Suprapubic skin (tissue), 4 donors: ENCODE measurements at regions not wholly inside any gene's neighbourhood (a gene's known extent, or its start where the extent isn't known, plus 50 kb on each side); places are given as distances from the start of the nearest gene placed in this dataset.

Source experiments
- DNase-seq, 2 donors: peaks; one replicate each; pipeline ENCODE4 v3.0.0-alpha.2; 2019; ENCODE audit warnings: low spot score in 2 of 2
- H3K27ac ChIP-seq: fragments of 200-600 bp; sonication (generic); one replicate; pipeline ENCODE4 v1.5.1; 2019
- H3K27me3 ChIP-seq: fragments of 200-600 bp; sonication (generic); one replicate; pipeline ENCODE4 v1.5.1; 2019
- H3K36me3 ChIP-seq: fragments of 200-600 bp; sonication (generic); one replicate; pipeline ENCODE4 v1.5.1; 2019
- H3K4me1 ChIP-seq: fragments of 200-600 bp; sonication (generic); one replicate; pipeline ENCODE4 v1.5.1; 2019
- H3K4me3 ChIP-seq: fragments of 200-600 bp; sonication (generic); one replicate; pipeline ENCODE4 v1.5.1; 2019; ENCODE audit warnings: mild to moderate bottlenecking
- H3K9me3 ChIP-seq: fragments of 200-600 bp; sonication (generic); one replicate; pipeline ENCODE4 v1.5.1; 2019
- EP300 ChIP-seq: sonication (generic); formaldehyde crosslinking; IDR thresholded peaks from one replicate; pipeline ENCODE4 v1.6.1; 2017; ENCODE audit warnings: antibody characterized with exemption
- POLR2A ChIP-seq, 2 donors: fragments of 450-650 bp; IDR thresholded peaks; one replicate each; pipeline ENCODE4 v1.6.1; 2017; ENCODE audit warnings: antibody characterized with exemption in 2 of 2, mild to moderate bottlenecking in 2 of 2, moderate library complexity in 2 of 2
- POLR2AphosphoS5 ChIP-seq, 3 donors: sonication (generic); formaldehyde crosslinking; IDR thresholded peaks; one replicate each; pipeline ENCODE4 v1.6.1; 2017; ENCODE audit warnings: antibody characterized with exemption in 3 of 3
- WGBS: methylation state at CpG from one replicate; pipeline ENCODE4 v1.1.5; 2018; 5-methylcytosine and 5-hydroxymethylcytosine counted together
- TF ChIP-seq, protein P1 (sequence below), 2 donors: fragments of 200-600 bp in 1 of 2; fragments of 450-650 bp in 1 of 2; sonication (generic) in 1 of 2; IDR thresholded peaks; one replicate each; pipeline ENCODE4 v1.5.1; 2016 to 2019; ENCODE audit warnings: antibody characterized with exemption in 2 of 2, mild to moderate bottlenecking in 1 of 2, moderate library complexity in 1 of 2

DNA sequence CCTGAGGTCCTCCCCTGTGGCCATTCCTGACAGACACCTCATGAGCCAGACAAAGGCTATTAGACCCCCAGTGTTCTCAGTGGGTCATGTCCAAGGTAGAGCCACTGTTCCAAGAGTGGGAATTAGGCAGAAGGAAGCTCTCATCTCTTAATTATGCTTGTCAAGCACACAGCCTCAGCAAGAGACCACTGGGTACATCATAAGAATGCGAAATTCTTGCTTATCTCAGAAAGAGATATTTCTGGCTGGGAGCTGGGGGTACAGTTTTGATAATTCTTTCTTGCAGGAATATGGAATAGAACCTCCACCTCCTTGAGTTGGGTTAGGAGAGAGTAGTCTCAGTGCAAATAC lies 1280.0 kb upstream of the CNTN5 start:
- no peak for TF ChIP-seq EP300
- TF ChIP-seq POLR2AphosphoS5 (IDR thresholded peaks at IDR 0.05), result no peak
- TF ChIP-seq, protein P1, sequence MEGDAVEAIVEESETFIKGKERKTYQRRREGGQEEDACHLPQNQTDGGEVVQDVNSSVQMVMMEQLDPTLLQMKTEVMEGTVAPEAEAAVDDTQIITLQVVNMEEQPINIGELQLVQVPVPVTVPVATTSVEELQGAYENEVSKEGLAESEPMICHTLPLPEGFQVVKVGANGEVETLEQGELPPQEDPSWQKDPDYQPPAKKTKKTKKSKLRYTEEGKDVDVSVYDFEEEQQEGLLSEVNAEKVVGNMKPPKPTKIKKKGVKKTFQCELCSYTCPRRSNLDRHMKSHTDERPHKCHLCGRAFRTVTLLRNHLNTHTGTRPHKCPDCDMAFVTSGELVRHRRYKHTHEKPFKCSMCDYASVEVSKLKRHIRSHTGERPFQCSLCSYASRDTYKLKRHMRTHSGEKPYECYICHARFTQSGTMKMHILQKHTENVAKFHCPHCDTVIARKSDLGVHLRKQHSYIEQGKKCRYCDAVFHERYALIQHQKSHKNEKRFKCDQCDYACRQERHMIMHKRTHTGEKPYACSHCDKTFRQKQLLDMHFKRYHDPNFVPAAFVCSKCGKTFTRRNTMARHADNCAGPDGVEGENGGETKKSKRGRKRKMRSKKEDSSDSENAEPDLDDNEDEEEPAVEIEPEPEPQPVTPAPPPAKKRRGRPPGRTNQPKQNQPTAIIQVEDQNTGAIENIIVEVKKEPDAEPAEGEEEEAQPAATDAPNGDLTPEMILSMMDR (IDR thresholded peaks at IDR 0.05), result no peak
- TF ChIP-seq POLR2A (IDR thresholded peaks at IDR 0.05), result no peak
- Histone ChIP-seq H3K4me3 (no peak overlapping the region), H3K36me3 (no peaks in the 10 kb centered on the region), H3K4me1 (no peaks in the 10 kb centered on the region), H3K27me3 (no peaks in the 10 kb centered on the region), H3K9me3 (no peaks in the 10 kb centered on the region), H3K27ac (no peak overlapping the region)
- no peak for DNase-seq
- 77% methylated on average over 1 of the region's 1 CpG for whole genome bisulfite sequencing

DNA sequence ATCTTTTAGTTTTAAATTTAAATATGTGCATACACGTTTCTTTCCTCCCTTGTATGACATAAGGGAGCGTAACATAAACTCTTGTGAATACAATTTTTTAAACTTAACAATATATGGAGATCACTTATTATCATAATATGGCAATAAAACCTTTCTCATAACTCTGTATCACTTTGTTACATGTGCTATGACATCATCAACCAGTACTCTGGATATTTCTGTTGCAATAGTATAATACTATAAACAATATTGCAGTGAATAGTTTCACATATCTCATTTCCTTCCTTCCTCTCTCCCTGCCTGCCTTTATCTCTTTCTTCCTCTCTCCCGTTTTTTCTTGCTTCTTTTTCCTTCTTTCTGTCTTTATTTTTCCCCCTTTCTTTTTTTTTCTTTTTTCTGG lies 1278.0 kb upstream of the CNTN5 start:
- no peak for DNase-seq
- no peaks in the 10 kb centered on the region for H3K36me3 ChIP-seq
- no peaks in the 10 kb centered on the region for H3K9me3 ChIP-seq
- TF ChIP-seq EP300 (no peak), POLR2A (IDR thresholded peaks at IDR 0.05) (no peak)
- H3K27me3 ChIP-seq, result no peaks in the 10 kb centered on the region
- 60% methylated on average over 3 of the region's 3 CpGs for WGBS
- no peaks in the 10 kb centered on the region for H3K4me1 ChIP-seq
- no peak overlapping the region for H3K27ac ChIP-seq
- no peak overlapping the region for H3K4me3 ChIP-seq

DNA sequence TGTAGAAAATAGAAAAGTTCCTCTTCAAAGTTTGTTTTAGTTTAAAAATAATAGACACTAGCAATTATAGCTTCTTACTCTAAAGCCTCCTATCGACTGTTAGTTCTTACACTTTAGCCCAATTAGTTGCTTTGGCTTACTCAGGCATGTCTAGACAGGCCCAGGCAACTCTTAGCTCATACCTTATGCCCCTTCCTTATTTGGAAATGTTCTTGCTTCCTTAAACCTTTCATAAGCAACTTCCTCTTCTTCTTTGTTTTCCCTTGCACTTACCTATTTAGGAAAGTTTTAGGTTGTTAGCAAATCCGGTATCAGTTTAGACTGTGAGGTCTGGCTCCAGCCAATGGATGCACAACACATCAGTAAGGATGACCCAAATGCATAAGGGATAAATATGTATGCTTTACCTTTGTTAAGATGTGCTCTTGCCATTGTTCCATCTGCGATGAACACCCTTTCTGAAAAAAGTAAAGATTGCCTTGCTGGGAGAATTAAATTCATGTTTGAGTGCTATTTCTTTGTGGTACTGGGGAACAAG lies 1277.5 kb upstream of the CNTN5 start:
- WGBS, result 76% methylated on average over 3 of the region's 3 CpGs
- no peak overlapping the region for H3K27ac ChIP-seq

GRCh38 chr11:97745515-97746050 lies 1275.2 kb upstream of the CNTN5 start:
- Histone ChIP-seq H3K4me1 (no peaks in the 10 kb centered on the region), H3K4me3 (no peak overlapping the region), H3K9me3 (no peaks in the 10 kb centered on the region), H3K36me3 (no peaks in the 10 kb centered on the region), H3K27ac (no peak overlapping the region), H3K27me3 (no peaks in the 10 kb centered on the region)
- DNase-seq, result no peak
- 92% methylated on average over 12 of the region's 32 CpGs for WGBS
- TF ChIP-seq, protein P1 (IDR thresholded peaks at IDR 0.05), result no peak
- no peak for TF ChIP-seq POLR2AphosphoS5 (IDR thresholded peaks at IDR 0.05)
- no peak for TF ChIP-seq EP300
- no peak for TF ChIP-seq POLR2A (IDR thresholded peaks at IDR 0.05)

More for the DNA sequence above, 1277.5 kb upstream of the CNTN5 start:
- Histone ChIP-seq H3K36me3 (no peaks in the 10 kb centered on the region), H3K27me3 (no peaks in the 10 kb centered on the region), H3K4me3 (no peak overlapping the region), H3K4me1 (no peaks in the 10 kb centered on the region), H3K9me3 (no peaks in the 10 kb centered on the region)
- DNase-seq, result no peak
- TF ChIP-seq POLR2A (IDR thresholded peaks at IDR 0.05) (no peak), EP300 (no peak), POLR2AphosphoS5 (IDR thresholded peaks at IDR 0.05) (no peak)
- TF ChIP-seq, protein P1 (IDR thresholded peaks at IDR 0.05), result no peak

DNA sequence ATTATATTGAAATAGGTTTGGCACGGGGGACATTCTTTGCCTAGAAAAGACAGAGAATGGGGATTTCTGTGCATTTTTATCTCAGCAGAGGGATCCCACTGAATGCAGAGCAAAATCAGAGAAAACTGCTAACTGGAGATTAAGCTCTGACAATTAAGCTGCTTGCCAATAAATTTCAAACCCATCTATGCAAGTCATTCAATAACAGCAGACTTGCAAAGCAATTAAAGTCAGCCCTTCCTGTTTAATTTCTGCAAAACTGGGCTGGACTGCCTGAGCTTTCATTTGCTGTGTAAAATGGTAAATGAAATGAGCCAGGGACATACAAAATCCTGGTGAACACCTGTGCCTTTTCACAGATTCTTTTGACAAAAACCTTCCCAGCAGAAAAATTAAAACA lies 1273.9 kb upstream of the CNTN5 start:
- H3K4me3 ChIP-seq, result no peak overlapping the region
- H3K27me3 ChIP-seq, result no peaks in the 10 kb centered on the region
- no peaks in the 10 kb centered on the region for H3K36me3 ChIP-seq
- 47% methylated on average over 1 of the region's 1 CpG for WGBS
- H3K4me1 ChIP-seq, result no peaks in the 10 kb centered on the region
- H3K27ac ChIP-seq, result no peak overlapping the region
- no peaks in the 10 kb centered on the region for H3K9me3 ChIP-seq
- TF ChIP-seq, protein P1 (IDR thresholded peaks at IDR 0.05), result no peak
- no peak for TF ChIP-seq POLR2A (IDR thresholded peaks at IDR 0.05)
- TF ChIP-seq EP300, result no peak
- no peak for TF ChIP-seq POLR2AphosphoS5 (IDR thresholded peaks at IDR 0.05)
- no peak for DNase-seq

DNA sequence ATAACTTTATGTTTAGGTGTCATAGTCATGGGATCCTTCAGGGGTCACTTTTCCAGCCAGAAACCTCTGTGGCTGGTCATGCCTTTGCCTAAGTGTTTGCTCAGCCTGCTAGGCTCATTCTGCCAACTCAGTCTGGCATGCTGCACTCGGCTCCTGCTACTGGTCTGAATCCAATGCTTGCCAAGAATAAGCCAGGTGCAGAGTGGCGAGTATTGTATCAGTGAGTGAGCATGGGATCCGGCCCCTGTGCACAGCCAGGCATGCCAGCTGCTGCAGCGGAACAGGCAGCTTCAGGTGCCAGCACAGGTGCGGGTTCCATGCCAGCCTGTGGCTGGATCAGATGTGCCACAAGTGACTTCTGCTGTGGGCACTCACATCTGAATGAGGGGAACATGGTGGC lies 1269.3 kb upstream of the CNTN5 start:
- no peak for DNase-seq
- no peaks in the 10 kb centered on the region for H3K36me3 ChIP-seq
- H3K4me3 ChIP-seq, result no peak overlapping the region
- H3K9me3 ChIP-seq, result no peaks in the 10 kb centered on the region
- TF ChIP-seq EP300 (no peak), POLR2AphosphoS5 (IDR thresholded peaks at IDR 0.05) (no peak), POLR2A (IDR thresholded peaks at IDR 0.05) (no peak)
- TF ChIP-seq, protein P1 (IDR thresholded peaks at IDR 0.05), result no peak
- H3K27ac ChIP-seq, result no peak overlapping the region
- WGBS, result 50% methylated on average over 1 of the region's 5 CpGs
- H3K27me3 ChIP-seq, result no peaks in the 10 kb centered on the region
- H3K4me1 ChIP-seq, result no peaks in the 10 kb centered on the region
